ENCODE measurements at regions not wholly inside any gene's neighbourhood (a gene's known extent, or its start where the extent isn't known, plus 50 kb on each side); places are given as distances from the start of the nearest gene placed in this dataset.

GRCh38 chr1:47638240-47638639 lies 200.4 kb downstream of the FOXD2 start:
- H3K27me3 ChIP-seq (ENCODE audit: insufficient read depth, low read depth) = 0 out of 2 replicates have a peak, but pooled peaks cover under 1% of the 10 kb centered on the region
- H3K4me2 ChIP-seq = no peak overlapping the region
- no peaks in the 10 kb centered on the region for H3K79me2 ChIP-seq (ENCODE audit: low read depth)
- no TSS peak for BruUV-seq (replicated peaks)
- no peaks in the 10 kb centered on the region for H4K20me1 ChIP-seq (ENCODE audit: insufficient read depth)
- H3K9me2 ChIP-seq (ENCODE audit: insufficient read depth) = no peaks in the 10 kb centered on the region
- no peaks in the 10 kb centered on the region for H3K9me3 ChIP-seq (ENCODE audit: insufficient read depth, low read depth)
- ChIA-PET POLR2A (ENCODE audit: unreplicated experiment) (no interaction called here), CTCF (no interaction called here)
- no peak overlapping the region for H3K27ac ChIP-seq
- no peak overlapping the region for H2AFZ ChIP-seq
- H3K4me3 ChIP-seq = no peak overlapping the region
- no peaks in the 10 kb centered on the region for H3K4me1 ChIP-seq (replicated peaks; ENCODE audit: insufficient read depth)
- intact Hi-C loops (cut with micrococcal nuclease; ENCODE audit: unreplicated experiment) = no loop called here
- H3F3A ChIP-seq (ENCODE audit: insufficient read depth, low read depth) = no peaks in the 10 kb centered on the region
- no peak for DNase-seq
- TF ChIP-seq EZH2 (IDR thresholded peaks at IDR 0.05; ENCODE audit: low read depth) = no peak
- TF ChIP-seq, protein P1, sequence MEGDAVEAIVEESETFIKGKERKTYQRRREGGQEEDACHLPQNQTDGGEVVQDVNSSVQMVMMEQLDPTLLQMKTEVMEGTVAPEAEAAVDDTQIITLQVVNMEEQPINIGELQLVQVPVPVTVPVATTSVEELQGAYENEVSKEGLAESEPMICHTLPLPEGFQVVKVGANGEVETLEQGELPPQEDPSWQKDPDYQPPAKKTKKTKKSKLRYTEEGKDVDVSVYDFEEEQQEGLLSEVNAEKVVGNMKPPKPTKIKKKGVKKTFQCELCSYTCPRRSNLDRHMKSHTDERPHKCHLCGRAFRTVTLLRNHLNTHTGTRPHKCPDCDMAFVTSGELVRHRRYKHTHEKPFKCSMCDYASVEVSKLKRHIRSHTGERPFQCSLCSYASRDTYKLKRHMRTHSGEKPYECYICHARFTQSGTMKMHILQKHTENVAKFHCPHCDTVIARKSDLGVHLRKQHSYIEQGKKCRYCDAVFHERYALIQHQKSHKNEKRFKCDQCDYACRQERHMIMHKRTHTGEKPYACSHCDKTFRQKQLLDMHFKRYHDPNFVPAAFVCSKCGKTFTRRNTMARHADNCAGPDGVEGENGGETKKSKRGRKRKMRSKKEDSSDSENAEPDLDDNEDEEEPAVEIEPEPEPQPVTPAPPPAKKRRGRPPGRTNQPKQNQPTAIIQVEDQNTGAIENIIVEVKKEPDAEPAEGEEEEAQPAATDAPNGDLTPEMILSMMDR (conservative IDR thresholded peaks at IDR 0.05) = no peak
- H3K36me3 ChIP-seq (ENCODE audit: low read depth) = no peaks in the 10 kb centered on the region

- H3K4me2 ChIP-seq = no peak overlapping the region
- H3K4me3 ChIP-seq = no peak overlapping the region
- BruUV-seq (replicated peaks) = no TSS peak
- H3F3A ChIP-seq (ENCODE audit: insufficient read depth, low read depth) = no peaks in the 10 kb centered on the region
- no peak for TF ChIP-seq EZH2 (IDR thresholded peaks at IDR 0.05; ENCODE audit: low read depth)
- TF ChIP-seq, protein P1 (conservative IDR thresholded peaks at IDR 0.05) = no peak
- H3K9me3 ChIP-seq (ENCODE audit: insufficient read depth, low read depth) = no peaks in the 10 kb centered on the region
- no peaks in the 10 kb centered on the region for H3K36me3 ChIP-seq (ENCODE audit: low read depth)
- no peaks in the 10 kb centered on the region for H3K79me2 ChIP-seq (ENCODE audit: low read depth)
- H3K9me2 ChIP-seq (ENCODE audit: insufficient read depth) = no peaks in the 10 kb centered on the region
- no peak overlapping the region for H3K27ac ChIP-seq
- H2AFZ ChIP-seq = no peak overlapping the region
- ChIA-PET POLR2A (ENCODE audit: unreplicated experiment) (no interaction called here), CTCF (no interaction called here)
- H3K27me3 ChIP-seq (ENCODE audit: insufficient read depth, low read depth) = no peaks in the 10 kb centered on the region
- intact Hi-C loops (cut with micrococcal nuclease; ENCODE audit: unreplicated experiment) = no loop called here
- no peaks in the 10 kb centered on the region for H4K20me1 ChIP-seq (ENCODE audit: insufficient read depth)
- H3K4me1 ChIP-seq (replicated peaks; ENCODE audit: insufficient read depth) = no peaks in the 10 kb centered on the region
- no peak for DNase-seq
These were observed 200.9 kb downstream of the FOXD2 start for GRCh38 chr1:47638713-47639112.

- H3K4me3 ChIP-seq = no peak overlapping the region
- H2AFZ ChIP-seq = no peak overlapping the region
- no peaks in the 10 kb centered on the region for H3F3A ChIP-seq (ENCODE audit: insufficient read depth, low read depth)
- CTCF ChIA-PET = no interaction called here
- H3K79me2 ChIP-seq (ENCODE audit: low read depth) = no peaks in the 10 kb centered on the region
- no peak overlapping the region for H3K4me2 ChIP-seq
- H3K27ac ChIP-seq = no peak overlapping the region
- no peaks in the 10 kb centered on the region for H3K9me3 ChIP-seq (ENCODE audit: insufficient read depth, low read depth)
- H3K9me2 ChIP-seq (ENCODE audit: insufficient read depth) = no peaks in the 10 kb centered on the region
- no peak for TF ChIP-seq EZH2 (IDR thresholded peaks at IDR 0.05; ENCODE audit: low read depth)
- TF ChIP-seq, protein P1 (conservative IDR thresholded peaks at IDR 0.05) = no peak
- intact Hi-C loops (cut with micrococcal nuclease; ENCODE audit: unreplicated experiment) = no loop called here
- H3K36me3 ChIP-seq (ENCODE audit: low read depth) = no peaks in the 10 kb centered on the region
- no TSS peak for BruUV-seq (replicated peaks)
- H3K4me1 ChIP-seq (replicated peaks; ENCODE audit: insufficient read depth) = no peaks in the 10 kb centered on the region
- POLR2A ChIA-PET (ENCODE audit: unreplicated experiment) = no interaction called here
- H3K27me3 ChIP-seq (ENCODE audit: insufficient read depth, low read depth) = no peaks in the 10 kb centered on the region
- H4K20me1 ChIP-seq (ENCODE audit: insufficient read depth) = no peaks in the 10 kb centered on the region
- no peak for DNase-seq
These were observed 205.7 kb downstream of the FOXD2 start for GRCh38 chr1:47643306-47644211.
